NOMO-1 treated with DMSO at 0.1 percent for 48 hours (cell line): ENCODE measurements at regions not wholly inside any gene's neighbourhood (a gene's known extent, or its start where the extent isn't known, plus 50 kb on each side); places are given as distances from the start of the nearest gene placed in this dataset.

Experiments used
- DNase-seq: peaks from one replicate; lab custom pipeline; 2025; ENCODE audit not compliant: unreplicated experiment; lab: John Stamatoyannopoulos, UW

GRCh38 chr2:239509373-239510143 is 108.7 kb upstream of the HDAC4 start:
- no peak for DNase-seq

DNA sequence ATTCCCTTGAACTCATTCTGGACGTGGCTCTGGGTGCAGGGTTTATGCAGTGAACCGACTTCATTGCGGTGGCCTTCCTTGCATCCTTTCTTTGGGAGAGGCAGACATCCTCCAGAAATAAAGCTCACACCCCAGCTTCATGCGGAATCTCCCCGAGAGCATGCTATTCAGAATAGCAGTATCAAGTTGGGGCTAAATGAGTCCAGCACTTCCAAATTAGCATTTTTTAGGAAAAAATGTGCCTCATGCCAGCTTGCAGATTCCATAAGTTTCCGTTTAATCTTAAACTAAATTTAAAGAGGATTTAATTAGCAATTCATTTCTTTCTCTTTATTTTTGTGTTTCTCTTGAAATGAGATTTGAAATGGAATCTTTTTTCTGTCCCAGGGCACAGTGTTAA is 107.4 kb upstream of the HDAC4 start:
- no peak for DNase-seq

GRCh38 chr2:239507576-239508258 is 106.9 kb upstream of the HDAC4 start:
- no peak for DNase-seq

- DNase-seq = no peak
Measured at GRCh38 chr2:239506961-239507360, 106.1 kb upstream of the HDAC4 start.

- no peak for DNase-seq
Measured at GRCh38 chr2:239506101-239506857, 105.5 kb upstream of the HDAC4 start.

- DNase-seq = no peak
Measured at GRCh38 chr2:239504643-239505235, 103.9 kb upstream of the HDAC4 start.

- DNase-seq = no peak
Measured at GRCh38 chr2:239502430-239503186, 101.8 kb upstream of the HDAC4 start.

DNA sequence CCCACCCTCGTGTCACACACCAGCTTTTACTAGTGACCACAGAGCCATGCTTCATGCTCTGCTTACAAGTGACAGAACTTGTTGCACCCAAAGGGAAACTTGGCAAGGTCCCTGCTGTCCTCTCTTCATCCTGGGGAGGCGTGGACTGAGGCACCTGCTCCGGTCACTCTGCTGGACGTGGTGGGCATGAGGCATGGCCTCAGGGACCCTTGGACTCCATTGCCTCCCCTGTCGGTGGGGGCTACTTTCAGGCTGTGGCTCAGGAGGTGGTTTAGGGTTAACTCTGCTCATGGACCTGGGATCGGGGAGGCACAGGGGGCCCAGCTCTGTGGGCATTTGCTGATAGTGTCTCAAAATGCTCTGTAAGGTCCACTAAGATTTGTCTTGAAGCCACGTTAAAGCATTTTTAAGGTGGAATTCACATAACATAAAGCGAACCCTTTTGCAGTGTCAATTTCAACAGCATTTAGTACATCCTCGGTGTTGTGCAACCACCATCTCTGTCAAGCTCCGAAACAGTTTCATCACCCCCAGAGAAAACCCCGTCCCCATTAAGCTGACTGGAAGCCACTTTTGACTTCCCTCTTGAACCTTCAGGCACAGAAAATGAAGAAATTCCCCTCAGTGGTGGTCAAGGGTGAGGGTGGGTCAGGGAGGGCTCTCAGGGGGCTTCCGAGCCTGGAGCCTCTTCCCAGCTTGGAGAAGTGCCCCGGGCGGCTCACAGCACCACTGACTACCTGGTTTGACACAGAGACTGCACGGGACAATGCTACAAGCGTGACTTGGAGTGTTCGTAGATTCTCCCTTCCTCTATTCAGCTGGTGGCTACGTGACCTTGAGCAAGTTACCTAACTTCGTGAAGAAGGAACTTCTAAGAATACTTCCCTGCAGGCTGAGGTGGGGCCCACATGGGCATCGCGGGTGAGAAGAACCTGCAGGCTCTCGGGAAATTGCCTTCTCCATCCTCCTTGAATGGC is 100.0 kb upstream of the HDAC4 start:
- DNase-seq = peak; percentile 96

DNA sequence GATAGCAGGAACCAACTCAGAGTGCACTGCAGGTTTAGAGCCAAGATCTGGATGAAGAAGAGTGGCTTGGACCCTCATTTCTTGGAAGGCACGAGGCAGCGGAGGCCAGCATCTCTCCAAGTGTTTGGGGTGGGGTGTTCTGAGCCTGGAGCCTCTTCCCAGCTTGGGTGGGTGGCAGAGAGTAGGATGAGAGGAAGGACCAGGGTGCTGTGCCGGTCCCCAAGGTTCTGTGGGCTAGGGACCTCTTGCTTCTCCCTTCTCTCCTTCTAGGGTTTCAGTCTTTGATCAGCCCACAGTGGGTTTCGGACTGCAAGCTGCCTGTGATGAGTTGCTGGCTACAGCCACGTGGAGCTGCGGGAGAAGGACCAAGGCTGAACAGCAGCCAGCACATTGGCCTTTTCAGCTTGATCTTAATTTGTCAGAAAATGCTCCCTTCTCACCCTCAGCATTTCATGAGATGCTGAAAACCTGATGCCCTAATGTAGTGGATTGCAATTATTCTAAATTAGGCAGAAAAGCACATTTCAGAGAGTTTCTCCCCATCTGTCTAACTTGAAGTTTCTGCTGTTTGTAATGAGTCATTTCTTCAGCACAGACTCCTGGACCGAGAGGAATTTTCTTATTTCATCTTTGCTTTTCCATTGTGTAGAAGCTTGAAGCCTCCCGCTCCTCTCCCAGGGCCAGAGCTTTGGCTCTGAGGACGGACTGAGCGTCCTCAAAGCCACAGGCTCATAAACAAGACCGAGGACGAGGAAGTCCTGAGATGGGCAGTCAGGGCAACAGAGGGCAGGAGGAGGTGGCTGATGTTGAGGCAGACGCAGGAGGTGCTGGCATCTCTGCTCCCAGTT is 99.1 kb upstream of the HDAC4 start:
- DNase-seq = peak; percentile 27

GRCh38 chr2:239498981-239499634 is 98.3 kb upstream of the HDAC4 start:
- no peak for DNase-seq

GRCh38 chr2:239498576-239498975 is 97.8 kb upstream of the HDAC4 start:
- DNase-seq = no peak

GRCh38 chr2:239496700-239497099 is 95.9 kb upstream of the HDAC4 start:
- DNase-seq = no peak

- no peak for DNase-seq
Measured at GRCh38 chr2:239495791-239496233, 95.0 kb upstream of the HDAC4 start.

DNA sequence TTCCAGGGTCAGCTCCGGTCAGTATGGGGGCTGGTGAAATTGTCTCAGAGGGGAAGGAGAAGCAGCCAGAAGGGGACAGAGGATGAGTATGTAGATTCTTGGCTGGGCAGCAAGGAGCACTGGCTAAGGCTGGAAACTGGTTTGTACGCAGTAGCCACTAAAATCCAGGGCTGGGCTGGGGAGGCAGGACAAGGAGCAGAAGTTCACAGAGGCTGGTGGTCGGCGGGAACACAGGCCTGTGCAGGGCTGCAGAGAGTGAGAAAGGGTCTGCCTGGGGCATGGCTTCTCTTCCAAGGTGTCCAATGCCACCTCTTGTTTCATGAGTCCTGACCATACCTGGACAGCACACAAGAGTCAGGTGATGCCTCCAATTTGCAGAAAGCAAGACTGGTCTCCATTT is 94.4 kb upstream of the HDAC4 start:
- DNase-seq = no peak

DNA sequence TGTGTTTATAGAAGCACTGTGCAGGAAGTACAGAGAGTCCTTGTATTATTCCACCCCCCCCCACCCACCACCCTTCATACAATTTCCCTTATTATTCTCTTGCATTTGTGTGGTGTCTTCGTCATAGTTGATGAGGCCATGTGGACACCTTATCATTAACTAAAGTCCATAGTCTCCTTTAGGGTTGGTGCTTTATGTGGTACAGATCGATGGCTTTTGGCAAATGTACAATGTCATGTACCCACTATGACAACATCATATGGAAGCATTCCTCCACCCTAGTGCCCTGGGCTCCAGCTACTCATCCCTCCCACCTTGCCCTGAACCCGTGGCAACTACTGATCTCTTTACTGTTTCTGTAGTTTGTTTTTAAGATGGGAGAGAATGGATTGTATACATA is 93.8 kb upstream of the HDAC4 start:
- DNase-seq = no peak

DNA sequence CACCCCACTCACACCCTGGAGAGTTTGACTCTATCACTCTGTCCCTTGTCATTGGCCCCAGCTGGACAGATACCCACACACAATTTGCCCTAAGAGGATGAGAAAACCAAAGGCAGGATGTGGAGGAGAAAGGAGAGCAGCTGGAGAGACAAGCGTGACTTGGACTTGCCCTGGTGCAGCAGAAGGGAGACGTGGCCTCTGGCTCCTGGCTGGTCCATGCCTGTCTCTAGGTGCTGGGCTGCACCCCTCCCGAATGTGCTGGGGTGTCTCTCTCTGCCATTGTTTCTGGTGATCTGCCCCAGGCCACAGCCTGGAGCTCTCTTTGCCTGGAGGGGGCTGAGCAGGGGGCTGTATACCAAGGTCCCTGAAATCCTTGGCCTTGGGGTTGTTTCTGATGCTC is 88.7 kb upstream of the HDAC4 start:
- DNase-seq = no peak

DNA sequence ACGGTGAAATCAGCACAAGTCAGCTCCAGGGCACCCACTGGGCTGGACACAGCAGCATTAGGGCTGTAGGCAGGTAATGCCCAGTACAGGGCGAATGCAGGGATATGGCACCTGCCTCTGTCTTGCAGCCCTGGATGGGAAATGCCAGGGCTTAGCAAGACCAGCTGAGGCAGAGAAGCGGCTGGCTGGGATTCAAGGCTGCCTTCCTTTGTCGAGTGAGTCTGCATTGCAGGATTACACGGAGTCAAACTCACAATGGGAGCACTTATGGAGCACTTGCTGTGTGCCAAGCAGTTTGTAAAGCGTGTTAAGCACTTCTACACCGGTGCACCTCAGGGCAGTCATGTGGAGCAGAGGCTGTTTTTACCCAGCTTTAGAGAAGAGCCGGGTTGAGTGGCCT is 87.3 kb upstream of the HDAC4 start:
- no peak for DNase-seq

GRCh38 chr2:239487272-239487671 is 86.5 kb upstream of the HDAC4 start:
- DNase-seq = no peak
